Esophagus (tissue), 2 donors: ENCODE measurements at regions not wholly inside any gene's neighbourhood (a gene's known extent, or its start where the extent isn't known, plus 50 kb on each side); places are given as distances from the start of the nearest gene placed in this dataset.
"Not testable (repeated sequence)": the region's sequence is repeated elsewhere in the genome, so short reads cannot be mapped to it uniquely, and the experiment has no call there.

Experiments used
- H3K27ac ChIP-seq, 2 donors: one replicate each; pipeline ENCODE4 v1.5.1; 2013; ENCODE audit warnings: low read depth in 2 of 2, mild to moderate bottlenecking in 2 of 2, inconsistent platforms in 1 of 2, low read length in 1 of 2, moderate library complexity in 1 of 2
- H3K27me3 ChIP-seq, 2 donors: one replicate each; pipeline ENCODE4 v1.6.1; 2013; ENCODE audit warnings: low read length in 2 of 2, control low read depth in 1 of 2, mild to moderate bottlenecking in 1 of 2; ENCODE audit not compliant: insufficient read depth in 2 of 2, control insufficient read depth in 1 of 2
- H3K36me3 ChIP-seq, 2 donors: one replicate each; pipeline ENCODE4 v1.6.1; 2013; ENCODE audit warnings: low read length in 1 of 2; ENCODE audit not compliant: control insufficient read depth in 2 of 2, insufficient read depth in 2 of 2
- H3K4me1 ChIP-seq, 2 donors: one replicate each; pipeline ENCODE4 v1.6.1; 2013; ENCODE audit warnings: low read length in 1 of 2; ENCODE audit not compliant: control insufficient read depth in 2 of 2, insufficient read depth in 2 of 2
- H3K4me3 ChIP-seq, 2 donors: one replicate each; pipeline ENCODE4 v1.5.1; 2013; ENCODE audit warnings: low read length in 2 of 2, mild to moderate bottlenecking in 2 of 2, low read depth in 1 of 2, moderate library complexity in 1 of 2
- H3K9me3 ChIP-seq, 2 donors: one replicate each; pipeline ENCODE4 v1.6.1; 2013; ENCODE audit warnings: mild to moderate bottlenecking in 2 of 2, low read depth in 1 of 2, low read length in 1 of 2, moderate library complexity in 1 of 2; ENCODE audit not compliant: control insufficient read depth in 2 of 2, insufficient read depth in 1 of 2
- WGBS, 2 donors: extraction: QIAGEN DNeasy Blood & Tissue Kit; methylation state at CpG; one replicate each; pipeline ENCODE4 v1.1.7; 2013; 5-methylcytosine and 5-hydroxymethylcytosine counted together
- donor health status: healthy with polysubstance abuse.
- donor health status: Bipolar disorder and iron deficiency.

DNA sequence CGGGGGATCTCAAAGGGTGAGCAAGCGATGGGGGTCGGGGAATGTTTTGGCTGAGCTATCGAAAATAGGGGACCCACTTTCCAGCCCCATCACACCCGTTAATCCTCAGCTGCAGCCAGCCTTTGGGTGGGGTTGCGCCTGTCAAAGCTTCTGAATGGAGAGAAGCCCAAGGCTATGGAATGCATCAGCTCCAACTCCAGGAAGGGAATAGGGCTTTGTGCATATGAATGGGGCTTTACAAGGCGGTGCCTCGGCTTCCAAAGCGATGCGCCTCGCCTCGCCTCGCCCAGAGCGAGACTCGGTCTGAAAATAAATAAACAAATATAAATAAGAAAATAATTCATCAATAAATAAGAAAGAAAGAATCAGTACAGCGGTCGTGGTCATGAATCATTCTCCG lies 751.4 kb upstream of the DEFB115 start:
- Histone ChIP-seq H3K9me3 (peaks cover 4 to 10% of the 10 kb centered on the region in 2 donors), H3K27me3 (no peaks in the 10 kb centered on the region), H3K36me3 (no peaks in the 10 kb centered on the region), H3K4me3 (no peak overlapping the region), H3K4me1 (no peaks in the 10 kb centered on the region), H3K27ac (no peak overlapping the region)
- 87 to 91% methylated on average over 18 of the region's 18 CpGs for WGBS, 2 donors

DNA sequence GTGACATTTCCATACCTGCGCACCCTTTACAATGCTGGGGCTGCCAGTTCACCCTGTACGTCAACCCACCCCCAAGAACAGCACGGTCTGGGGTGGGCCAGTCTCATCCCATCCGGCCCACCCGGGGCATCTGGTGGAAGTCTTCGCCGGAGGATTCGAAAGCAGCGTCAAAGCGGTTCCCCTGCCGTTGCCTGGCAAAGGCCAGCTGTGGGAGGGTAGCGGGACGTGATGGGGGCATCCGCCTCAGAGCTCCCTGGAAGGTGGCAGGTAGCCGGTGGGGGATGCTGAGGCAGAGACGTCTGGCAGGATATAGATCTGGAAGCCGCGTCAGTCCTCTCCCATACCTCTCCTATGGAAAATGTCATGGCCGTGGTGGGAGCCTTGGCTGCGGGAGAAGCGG lies 749.1 kb upstream of the DEFB115 start:
- not testable (repeated sequence) for H3K4me3 ChIP-seq, H3K27me3 ChIP-seq, H3K27ac ChIP-seq, H3K4me1 ChIP-seq, H3K36me3 ChIP-seq
- H3K9me3 ChIP-seq: peaks cover 15 to 27% of the 10 kb centered on the region in 2 donors
- 93 to 95% methylated on average over 21 of the region's 21 CpGs for WGBS, 2 donors

DNA sequence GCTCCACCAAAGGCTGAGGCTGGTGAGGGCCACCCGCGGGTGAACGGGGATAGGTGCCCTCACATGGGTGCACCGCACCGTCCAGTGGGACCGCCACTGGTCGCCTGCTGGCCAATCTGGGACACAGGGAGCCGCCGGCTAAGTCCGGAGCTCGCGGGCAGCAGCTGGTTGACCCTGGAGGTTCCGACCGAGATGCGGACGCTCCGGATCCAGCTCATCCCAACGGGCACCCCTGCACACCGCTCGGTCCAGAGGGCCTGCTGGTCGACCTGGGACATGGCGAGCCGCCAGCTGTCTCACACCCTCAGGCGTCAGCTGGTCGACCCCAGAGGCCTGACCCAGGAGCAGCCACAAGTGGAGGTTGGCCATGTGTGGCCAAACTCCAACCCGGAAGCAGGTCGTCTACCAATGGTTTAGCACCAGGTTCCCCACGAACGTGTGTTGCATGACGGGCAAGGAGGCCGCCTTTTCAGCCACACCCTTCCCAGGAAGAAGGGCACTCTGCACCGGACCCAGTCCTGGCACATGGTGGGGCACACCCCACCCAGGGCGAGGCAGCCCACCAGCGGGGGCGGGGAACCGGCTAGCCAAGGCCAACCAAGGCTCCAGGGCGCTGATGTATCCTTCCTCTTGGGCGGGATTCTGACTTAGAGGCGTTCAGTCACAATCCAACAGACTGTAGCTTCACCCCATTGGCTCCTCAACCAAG lies 746.0 kb upstream of the DEFB115 start:
- WGBS, 2 donors: 84 to 87% methylated on average over 39 of the region's 39 CpGs
- H3K9me3 ChIP-seq: peaks cover 21 to 27% of the 10 kb centered on the region in 2 donors
- H3K4me1 ChIP-seq: no peaks in the 10 kb centered on the region
- no peaks in the 10 kb centered on the region for H3K27me3 ChIP-seq
- no peak overlapping the region for H3K27ac ChIP-seq
- H3K36me3 ChIP-seq: no peaks in the 10 kb centered on the region
- no peak overlapping the region for H3K4me3 ChIP-seq

DNA sequence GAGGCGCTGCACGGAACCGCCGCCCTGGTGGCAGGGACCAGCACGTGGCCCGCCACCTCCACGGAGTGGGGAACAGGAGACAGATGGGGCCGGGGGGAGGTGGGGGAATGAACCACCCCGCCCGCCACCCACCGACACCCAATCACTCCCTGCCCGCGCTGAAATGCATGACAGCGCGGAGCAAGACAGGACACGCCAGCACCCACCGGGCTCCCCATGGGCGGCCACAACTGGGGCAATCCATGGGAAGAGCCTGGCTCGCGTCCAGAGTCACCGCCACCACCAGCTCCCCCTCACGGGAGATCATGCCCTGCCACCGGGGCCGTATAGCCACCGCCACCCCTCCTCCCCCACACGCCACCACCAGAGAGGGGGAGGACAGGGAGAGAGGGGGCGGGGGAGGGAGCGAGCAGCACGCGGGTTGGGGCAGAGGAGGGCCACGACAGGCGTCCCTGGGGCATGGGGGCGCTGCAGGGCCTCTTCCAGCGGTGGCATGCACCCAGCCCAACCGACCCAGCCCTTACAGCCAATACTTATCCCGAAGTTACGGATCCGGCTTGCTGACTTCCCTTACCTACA lies 744.3 kb upstream of the DEFB115 start:
- Histone ChIP-seq H3K9me3 (peaks cover 21 to 24% of the 10 kb centered on the region in 2 donors), H3K27me3 (no peaks in the 10 kb centered on the region), H3K4me3 (no peak overlapping the region), H3K4me1 (no peaks in the 10 kb centered on the region), H3K36me3 (no peaks in the 10 kb centered on the region), H3K27ac (no peak overlapping the region)
- 84 to 91% methylated on average over 30 to 38 of the region's 38 CpGs for WGBS, 2 donors

DNA sequence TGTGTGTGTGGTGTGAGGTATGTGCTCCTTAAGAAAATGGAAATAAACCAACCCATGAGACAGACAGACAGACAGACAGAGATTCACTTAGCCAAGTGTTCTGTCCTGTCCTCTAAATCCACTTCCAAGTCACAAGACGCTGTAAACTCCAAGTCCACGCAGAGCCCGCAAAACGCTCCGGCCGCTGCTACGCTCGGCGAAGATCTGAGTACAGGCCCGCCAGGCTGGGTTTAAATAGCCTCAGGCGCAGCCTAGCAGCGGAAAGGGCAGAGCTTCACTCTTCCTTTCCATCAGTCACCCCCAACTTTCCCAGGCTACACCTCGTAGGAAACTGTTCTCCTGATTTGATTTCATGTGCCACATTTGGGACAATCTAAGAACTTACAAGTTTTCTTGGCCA lies 741.5 kb upstream of the DEFB115 start:
- peaks cover 17 to 21% of the 10 kb centered on the region in 2 donors for H3K9me3 ChIP-seq

DNA sequence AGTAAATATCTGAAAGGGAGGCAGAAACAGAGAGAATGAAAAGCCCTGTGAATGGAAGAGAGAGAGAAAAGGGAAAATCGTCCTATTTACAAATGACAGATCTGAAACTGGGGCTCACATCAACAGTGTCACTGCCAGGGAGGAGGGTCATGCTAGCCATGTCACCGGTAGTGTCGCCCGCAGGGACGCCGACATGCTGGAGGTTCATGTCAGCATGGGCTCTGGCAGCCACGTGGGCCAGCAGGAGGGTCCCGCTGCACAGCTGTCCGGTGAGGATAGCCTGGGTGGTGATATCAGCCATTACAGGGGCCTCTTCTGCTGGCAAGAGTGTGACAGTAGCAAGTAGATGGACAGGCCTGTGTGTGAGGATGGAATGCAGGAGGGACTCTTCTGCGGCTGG lies 738.6 kb upstream of the DEFB115 start:
- H3K4me3 ChIP-seq, H3K27ac ChIP-seq, H3K4me1 ChIP-seq, H3K36me3 ChIP-seq, H3K9me3 ChIP-seq, H3K27me3 ChIP-seq: not testable (repeated sequence)
- WGBS, 2 donors: 81 to 89% methylated on average over 10 of the region's 10 CpGs

More for the DNA sequence above, 741.5 kb upstream of the DEFB115 start:
- not testable (repeated sequence) for H3K36me3 ChIP-seq, H3K27ac ChIP-seq, H3K4me3 ChIP-seq, H3K27me3 ChIP-seq, H3K4me1 ChIP-seq
- 94% methylated on average over 13 of the region's 13 CpGs for WGBS, 2 donors

DNA sequence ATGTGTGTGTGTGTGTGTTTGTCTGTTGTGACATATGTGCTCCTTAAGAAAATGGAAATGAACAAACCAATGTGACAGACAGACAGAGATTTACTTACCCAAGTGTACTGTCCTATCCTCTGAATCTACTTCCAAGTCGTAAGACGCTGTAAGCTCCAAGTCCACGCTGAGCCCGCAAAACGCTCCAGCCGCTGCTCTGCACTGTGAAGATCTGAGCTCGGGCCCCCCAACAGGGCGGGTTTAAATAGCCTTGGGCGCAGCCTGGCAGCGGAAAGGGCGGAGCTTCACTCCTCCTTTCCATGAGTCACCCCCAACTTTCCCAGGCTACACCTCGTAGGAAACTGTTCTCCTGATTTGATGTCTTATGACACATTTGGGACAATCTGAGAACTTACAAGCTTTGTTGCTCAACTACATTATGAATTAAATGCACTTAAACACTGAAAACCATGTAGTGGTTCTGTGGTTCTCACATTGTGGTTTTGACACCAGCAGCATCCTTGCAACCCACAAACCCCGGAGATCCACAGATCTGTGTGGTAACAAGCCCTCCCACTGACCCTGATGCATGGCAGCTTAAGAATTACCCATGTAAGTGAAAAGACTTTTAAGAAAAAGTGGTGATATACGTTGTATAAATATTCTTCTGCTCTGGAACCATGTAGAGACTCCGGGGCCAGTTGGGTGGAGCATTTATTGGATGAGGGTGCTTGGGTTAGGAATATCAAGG lies 735.6 kb upstream of the DEFB115 start:
- not testable (repeated sequence) for H3K4me3 ChIP-seq, H3K9me3 ChIP-seq, H3K27ac ChIP-seq, H3K36me3 ChIP-seq, H3K27me3 ChIP-seq, H3K4me1 ChIP-seq
- WGBS, 2 donors: 86 to 88% methylated on average over 15 of the region's 15 CpGs

DNA sequence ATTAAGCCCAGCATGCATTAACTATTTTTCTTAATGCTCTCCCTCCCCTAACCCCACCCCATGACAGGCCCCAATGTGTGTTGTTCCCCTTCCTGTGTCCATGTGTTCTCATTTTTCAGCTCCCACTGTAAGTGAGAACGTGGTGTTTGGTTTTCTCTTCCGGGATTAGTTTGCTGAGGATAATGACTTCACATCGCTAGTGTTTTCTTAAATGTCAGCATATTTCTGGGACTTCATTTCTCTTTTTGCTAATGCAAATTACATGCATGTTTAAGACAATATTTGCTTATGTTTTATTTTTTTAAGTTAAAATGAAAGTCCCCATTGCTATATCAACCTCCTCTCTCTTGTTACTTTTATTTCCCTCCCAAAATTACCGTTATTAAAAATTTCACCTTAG lies 733.3 kb upstream of the DEFB115 start:
- WGBS, 2 donors: 87 to 88% methylated on average over 4 of the region's 4 CpGs
- H3K9me3 ChIP-seq, H3K27ac ChIP-seq, H3K4me3 ChIP-seq, H3K27me3 ChIP-seq, H3K36me3 ChIP-seq, H3K4me1 ChIP-seq: not testable (repeated sequence)

DNA sequence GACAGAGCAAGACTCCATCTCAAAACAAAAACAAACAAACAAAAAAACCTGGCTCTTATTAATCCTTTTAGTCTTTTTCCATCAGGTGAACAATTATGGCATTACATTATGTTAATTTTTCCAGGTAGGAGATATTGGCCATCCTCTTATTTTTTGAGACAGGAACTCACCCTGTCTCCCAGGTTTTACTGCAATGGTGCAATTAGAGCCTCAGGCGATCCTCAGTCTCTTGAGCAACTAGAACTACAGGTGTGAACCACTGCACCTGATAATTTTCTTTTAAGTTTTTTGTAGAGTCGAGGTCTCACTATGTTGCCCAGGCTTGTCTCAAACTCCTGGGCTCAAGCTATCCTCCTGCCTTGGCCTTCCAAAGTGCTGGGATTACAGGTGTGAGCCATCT lies 732.7 kb upstream of the DEFB115 start:
- H3K27ac ChIP-seq, H3K9me3 ChIP-seq, H3K4me3 ChIP-seq, H3K36me3 ChIP-seq, H3K27me3 ChIP-seq, H3K4me1 ChIP-seq: not testable (repeated sequence)
- WGBS, 2 donors: 61 to 62% methylated on average over 2 of the region's 2 CpGs

DNA sequence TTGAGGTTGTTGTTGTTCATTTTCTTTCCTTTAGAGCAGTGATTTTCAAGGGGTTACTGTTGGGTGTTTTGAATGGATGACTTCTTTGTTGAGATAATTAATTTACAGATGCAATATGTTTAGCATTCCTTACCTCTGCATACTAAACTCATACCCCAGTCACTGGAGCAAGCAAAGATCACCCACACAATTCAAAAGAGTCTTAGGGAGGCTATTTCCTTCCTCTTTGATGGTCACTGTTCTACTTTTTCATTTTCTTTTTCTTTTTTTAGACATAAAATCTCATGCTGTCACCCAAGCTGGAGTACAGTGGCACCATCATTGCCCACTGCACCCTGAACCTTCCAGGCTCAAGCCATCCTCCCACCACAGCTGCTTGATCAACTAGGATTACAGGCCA lies 723.8 kb upstream of the DEFB115 start:
- H3K27me3 ChIP-seq, H3K36me3 ChIP-seq, H3K4me3 ChIP-seq, H3K4me1 ChIP-seq, H3K27ac ChIP-seq, H3K9me3 ChIP-seq: not testable (repeated sequence)
